HUES64 (cell line): ENCODE measurements at regions not wholly inside any gene's neighbourhood (a gene's known extent, or its start where the extent isn't known, plus 50 kb on each side); places are given as distances from the start of the nearest gene placed in this dataset.

Source experiments
- H3K27ac ChIP-seq: 2 replicates; pipeline ENCODE4 v1.7.0; 2013; ENCODE audit warnings: low read depth, low read length, inconsistent platforms
- H3K27me3 ChIP-seq: 2 replicates; pipeline ENCODE4 v1.6.1; 2013; ENCODE audit warnings: mild to moderate bottlenecking, low read length; ENCODE audit not compliant: insufficient read depth
- H3K36me3 ChIP-seq: 2 replicates; pipeline ENCODE4 v1.6.1; 2013; ENCODE audit warnings: mild to moderate bottlenecking, low read length; ENCODE audit not compliant: insufficient read depth
- H3K4me1 ChIP-seq: 2 replicates; pipeline ENCODE4 v1.6.1; 2013; ENCODE audit warnings: mild to moderate bottlenecking, low read length, moderate library complexity; ENCODE audit not compliant: insufficient read depth
- H3K4me3 ChIP-seq: 2 replicates; pipeline ENCODE4 v1.5.1; 2013; ENCODE audit warnings: mild to moderate bottlenecking, low read length, moderate library complexity
- H3K9ac ChIP-seq: 2 replicates; pipeline ENCODE4 v1.6.1; 2013; ENCODE audit warnings: mild to moderate bottlenecking, low read depth, low read length
- H3K9me3 ChIP-seq: 2 replicates; pipeline ENCODE4 v1.6.1; 2013; ENCODE audit warnings: low read depth, low read length; ENCODE audit not compliant: insufficient read depth
- WGBS: fragments of 150-250, 120-280 bp; methylation state at CpG from one replicate; pipeline ENCODE4 v1.1.7; 2013; ENCODE audit warnings: missing lambda C conversion rate; 5-methylcytosine and 5-hydroxymethylcytosine counted together

DNA sequence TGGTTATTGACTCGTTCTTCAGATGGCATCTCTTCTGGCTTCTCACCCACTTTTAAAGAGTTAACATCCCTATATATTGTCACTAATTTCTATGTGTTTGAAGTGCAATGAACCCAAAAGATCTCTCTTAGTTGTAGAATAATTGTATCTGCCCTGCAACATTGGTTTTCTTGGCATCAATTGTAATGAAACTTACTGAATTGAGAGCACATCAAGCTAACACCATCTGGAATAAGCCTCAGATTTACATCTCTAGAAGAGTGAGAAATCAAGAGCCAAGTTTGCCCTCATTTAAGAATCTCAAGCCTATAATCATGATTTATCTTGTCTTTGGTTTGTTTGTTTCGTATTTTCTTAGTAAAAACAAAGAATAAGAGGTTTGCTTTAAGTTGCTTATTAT is 372.6 kb upstream of the LRRC7 start:
- no peaks in the 10 kb centered on the region for H3K36me3 ChIP-seq
- H3K27ac ChIP-seq = no peak overlapping the region
- no CpG with 5 or more reads among the region's 2 CpGs for WGBS
- H3K4me1 ChIP-seq = no peaks in the 10 kb centered on the region
- H3K9me3 ChIP-seq = no peaks in the 10 kb centered on the region
- H3K4me3 ChIP-seq = no peak overlapping the region
- no peak overlapping the region for H3K9ac ChIP-seq
- no peaks in the 10 kb centered on the region for H3K27me3 ChIP-seq

- no peaks in the 10 kb centered on the region for H3K9me3 ChIP-seq
These were observed 371.7 kb upstream of the LRRC7 start for GRCh38 chr1:69196071-69196470.

DNA sequence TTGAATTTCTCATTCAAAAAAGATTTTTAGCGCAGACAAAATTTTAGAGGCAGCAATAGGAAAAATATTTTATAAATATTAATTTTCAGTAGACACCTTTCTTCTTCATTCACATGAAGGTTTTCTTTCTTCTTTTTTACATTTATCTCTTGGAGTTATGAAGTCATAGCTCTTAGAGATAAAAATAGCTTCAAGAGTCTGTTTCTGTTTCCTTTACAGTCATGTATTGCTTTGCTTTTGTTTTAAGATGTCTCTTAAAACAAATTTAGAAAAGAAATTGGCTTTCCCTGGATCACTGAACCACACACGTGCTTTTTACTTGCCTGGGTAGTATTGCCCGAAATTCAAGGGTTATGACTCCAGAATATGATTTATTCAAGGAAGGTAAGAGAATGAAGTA is 369.9 kb upstream of the LRRC7 start:
- Histone ChIP-seq H3K27ac (no peak overlapping the region), H3K36me3 (no peaks in the 10 kb centered on the region), H3K27me3 (no peaks in the 10 kb centered on the region), H3K4me3 (no peak overlapping the region), H3K9ac (no peak overlapping the region), H3K9me3 (no peaks in the 10 kb centered on the region), H3K4me1 (no peaks in the 10 kb centered on the region)
- WGBS = 98% methylated on average over 2 of the region's 3 CpGs

More at GRCh38 chr1:69196071-69196470, 371.7 kb upstream of the LRRC7 start:
- no peak overlapping the region for H3K4me3 ChIP-seq
- WGBS = 89% methylated on average over 3 of the region's 3 CpGs
- no peaks in the 10 kb centered on the region for H3K27me3 ChIP-seq
- H3K4me1 ChIP-seq = no peaks in the 10 kb centered on the region
- H3K36me3 ChIP-seq = no peaks in the 10 kb centered on the region
- H3K27ac ChIP-seq = no peak overlapping the region
- no peak overlapping the region for H3K9ac ChIP-seq

DNA sequence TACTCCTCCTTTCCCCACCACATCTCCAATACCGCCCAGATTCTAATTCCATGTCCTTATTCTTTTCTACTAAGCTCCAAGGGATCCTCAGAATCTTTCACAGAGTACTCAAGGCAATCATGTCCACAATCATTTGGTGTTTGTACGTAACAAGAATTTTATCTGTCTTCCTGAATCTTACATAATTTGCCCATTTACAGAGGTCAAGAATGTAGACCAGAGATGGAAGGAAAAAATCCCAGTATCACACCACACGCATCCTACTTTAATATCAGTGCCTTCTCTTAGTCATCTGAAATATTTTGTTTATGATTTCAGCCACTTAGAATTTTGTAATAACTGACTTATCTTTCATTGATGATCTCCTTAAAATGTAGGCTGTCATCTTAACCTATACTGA is 366.0 kb upstream of the LRRC7 start:
- no peaks in the 10 kb centered on the region for H3K27me3 ChIP-seq
- H3K9ac ChIP-seq = no peak overlapping the region
- no peak overlapping the region for H3K4me3 ChIP-seq
- H3K4me1 ChIP-seq = no peaks in the 10 kb centered on the region
- whole genome bisulfite sequencing = 97% methylated on average over 3 of the region's 3 CpGs
- peaks cover 7% of the 10 kb centered on the region; the same call in 1 of the 2 replicates for H3K9me3 ChIP-seq
- H3K36me3 ChIP-seq = no peaks in the 10 kb centered on the region
- no peak overlapping the region for H3K27ac ChIP-seq

DNA sequence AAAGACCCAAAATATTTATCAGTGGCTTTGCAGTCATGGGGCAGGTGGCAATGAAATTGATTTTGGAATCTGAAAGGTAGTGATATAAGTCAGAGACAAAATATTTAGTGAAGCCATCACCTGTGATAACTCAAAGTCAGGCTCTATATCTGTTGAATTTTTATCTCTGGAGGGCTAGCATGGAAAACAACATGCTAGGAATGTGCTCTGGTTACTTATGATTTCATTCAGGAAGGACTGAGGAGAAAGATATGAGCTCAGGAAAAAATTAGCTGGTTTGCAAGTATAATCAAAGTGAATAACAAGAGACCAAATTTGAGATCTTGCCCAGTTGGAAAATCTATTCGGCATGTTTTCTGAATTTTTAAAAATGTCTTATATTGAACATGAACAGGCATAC is 364.6 kb upstream of the LRRC7 start:
- H3K27me3 ChIP-seq = no peaks in the 10 kb centered on the region
- H3K27ac ChIP-seq = no peak overlapping the region
- no peaks in the 10 kb centered on the region for H3K4me1 ChIP-seq
- no peak overlapping the region for H3K4me3 ChIP-seq
- 83% methylated on average over 1 of the region's 1 CpG for WGBS
- H3K36me3 ChIP-seq = no peaks in the 10 kb centered on the region
- peaks cover 7% of the 10 kb centered on the region; the same call in 1 of the 2 replicates for H3K9me3 ChIP-seq
- H3K9ac ChIP-seq = no peak overlapping the region

GRCh38 chr1:69213644-69214043 is 354.1 kb upstream of the LRRC7 start:
- Histone ChIP-seq H3K9ac (no peak overlapping the region), H3K27ac (no peak overlapping the region), H3K4me3 (no peak overlapping the region), H3K4me1 (no peaks in the 10 kb centered on the region), H3K27me3 (no peaks in the 10 kb centered on the region), H3K9me3 (no peaks in the 10 kb centered on the region), H3K36me3 (no peaks in the 10 kb centered on the region)
- WGBS = 100% methylated on average over 3 of the region's 4 CpGs

GRCh38 chr1:69215883-69216282 is 351.8 kb upstream of the LRRC7 start:
- no peak overlapping the region for H3K27ac ChIP-seq
- H3K36me3 ChIP-seq = no peaks in the 10 kb centered on the region
- WGBS = 93% methylated on average over 3 of the region's 3 CpGs
- 0 out of 2 replicates have a peak, but pooled peaks cover under 1% of the 10 kb centered on the region for H3K4me1 ChIP-seq
- no peak overlapping the region for H3K4me3 ChIP-seq
- H3K27me3 ChIP-seq = no peaks in the 10 kb centered on the region
- H3K9me3 ChIP-seq = no peaks in the 10 kb centered on the region
- H3K9ac ChIP-seq = no peak overlapping the region

GRCh38 chr1:69220672-69221071 is 347.1 kb upstream of the LRRC7 start:
- H3K9me3 ChIP-seq = no peaks in the 10 kb centered on the region

GRCh38 chr1:69221524-69221923 is 346.2 kb upstream of the LRRC7 start:
- H3K27me3 ChIP-seq = no peaks in the 10 kb centered on the region
- H3K9me3 ChIP-seq = no peaks in the 10 kb centered on the region
- WGBS = 70% methylated on average over 1 of the region's 1 CpG
- no peak overlapping the region for H3K9ac ChIP-seq
- no peak overlapping the region for H3K27ac ChIP-seq
- H3K36me3 ChIP-seq = no peaks in the 10 kb centered on the region
- H3K4me3 ChIP-seq = no peak overlapping the region
- H3K4me1 ChIP-seq = 0 out of 2 replicates have a peak, but pooled peaks cover 11% of the 10 kb centered on the region

More at GRCh38 chr1:69220672-69221071, 347.1 kb upstream of the LRRC7 start:
- Histone ChIP-seq H3K4me1 (0 out of 2 replicates have a peak, but pooled peaks cover 11% of the 10 kb centered on the region), H3K4me3 (no peak overlapping the region), H3K27me3 (no peaks in the 10 kb centered on the region), H3K36me3 (no peaks in the 10 kb centered on the region), H3K9ac (no peak overlapping the region), H3K27ac (no peak overlapping the region)
- no CpG with 5 or more reads among the region's 1 CpG for WGBS

GRCh38 chr1:69223156-69223555 is 344.6 kb upstream of the LRRC7 start:
- Histone ChIP-seq H3K9ac (no peak overlapping the region), H3K27ac (no peak overlapping the region), H3K27me3 (no peaks in the 10 kb centered on the region), H3K36me3 (no peaks in the 10 kb centered on the region), H3K9me3 (no peaks in the 10 kb centered on the region), H3K4me1 (0 out of 2 replicates have a peak, but pooled peaks cover 11% of the 10 kb centered on the region), H3K4me3 (no peak overlapping the region)
- 87% methylated on average over 1 of the region's 1 CpG for WGBS

DNA sequence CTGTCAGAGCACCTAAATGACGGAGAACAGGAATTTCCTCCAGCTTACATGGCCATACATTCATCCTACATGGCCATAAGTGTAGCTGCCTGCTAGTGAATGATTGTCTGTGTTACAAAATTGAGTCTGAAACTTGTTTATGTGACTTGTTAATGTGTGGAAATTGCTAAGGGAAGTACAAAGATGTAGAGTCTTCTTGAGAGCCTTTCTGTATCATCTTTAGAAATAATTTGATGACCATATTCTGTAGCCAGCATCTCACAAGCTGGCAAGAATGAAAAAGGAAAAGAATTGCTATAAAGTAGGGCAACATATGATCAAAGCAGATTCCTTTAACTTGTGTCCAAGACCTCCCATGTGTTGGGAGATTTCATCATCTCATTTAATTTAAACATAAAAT is 339.2 kb upstream of the LRRC7 start:
- Histone ChIP-seq H3K36me3 (no peaks in the 10 kb centered on the region), H3K9ac (no peak overlapping the region), H3K27ac (no peak overlapping the region), H3K4me1 (peaks cover 16% of the 10 kb centered on the region), H3K9me3 (no peaks in the 10 kb centered on the region), H3K27me3 (no peaks in the 10 kb centered on the region), H3K4me3 (no peak overlapping the region)
- WGBS = 0% methylated on average over 1 of the region's 1 CpG

GRCh38 chr1:69230208-69230607 is 337.5 kb upstream of the LRRC7 start:
- Histone ChIP-seq H3K9me3 (no peaks in the 10 kb centered on the region), H3K9ac (no peak overlapping the region), H3K27me3 (no peaks in the 10 kb centered on the region), H3K27ac (no peak overlapping the region), H3K4me1 (peaks cover 26% of the 10 kb centered on the region), H3K4me3 (no peak overlapping the region), H3K36me3 (no peaks in the 10 kb centered on the region)
